Bone marrow (tissue), 2 donors: ENCODE measurements at regions not wholly inside any gene's neighbourhood (a gene's known extent, or its start where the extent isn't known, plus 50 kb on each side); places are given as distances from the start of the nearest gene placed in this dataset.

Experiments used
- DNase-seq, 2 donors: peaks; one replicate each; lab custom pipeline; 2025; lab: John Stamatoyannopoulos, UW

GRCh38 chr2:56444339-56444738 lies 260.5 kb downstream of the CCDC85A start:
- DNase-seq: no peak

- DNase-seq: no peak
These were observed 264.7 kb downstream of the CCDC85A start for GRCh38 chr2:56448403-56449001.

- DNase-seq: no peak
These were observed 265.2 kb downstream of the CCDC85A start for GRCh38 chr2:56449002-56449431.

- no peak for DNase-seq
These were observed 265.7 kb downstream of the CCDC85A start for GRCh38 chr2:56449449-56449860.

- DNase-seq: no peak
These were observed 266.3 kb downstream of the CCDC85A start for GRCh38 chr2:56450047-56450446.

- no peak for DNase-seq
These were observed 267.0 kb downstream of the CCDC85A start for GRCh38 chr2:56450772-56451171.

GRCh38 chr2:56455642-56456041 lies 271.9 kb downstream of the CCDC85A start:
- DNase-seq: no peak

GRCh38 chr2:56456791-56457190 lies 273.0 kb downstream of the CCDC85A start:
- DNase-seq: no peak

- DNase-seq: no peak
These were observed 276.7 kb downstream of the CCDC85A start for GRCh38 chr2:56460508-56460907.

- no peak for DNase-seq
These were observed 280.3 kb downstream of the CCDC85A start for GRCh38 chr2:56464066-56464465.

- DNase-seq: no peak
These were observed 280.8 kb downstream of the CCDC85A start for GRCh38 chr2:56464613-56465012.

- DNase-seq: no peak
These were observed 281.7 kb downstream of the CCDC85A start for GRCh38 chr2:56465491-56465890.

- no peak for DNase-seq
These were observed 289.7 kb downstream of the CCDC85A start for GRCh38 chr2:56473524-56473923.

GRCh38 chr2:56474412-56475158 lies 290.8 kb downstream of the CCDC85A start:
- no peak for DNase-seq

GRCh38 chr2:56475191-56475590 lies 291.4 kb downstream of the CCDC85A start:
- DNase-seq: no peak

GRCh38 chr2:56476509-56477071 lies 292.8 kb downstream of the CCDC85A start:
- DNase-seq: no peak

GRCh38 chr2:56478027-56478426 lies 294.2 kb downstream of the CCDC85A start:
- DNase-seq: no peak

GRCh38 chr2:56483081-56483480 lies 299.3 kb downstream of the CCDC85A start:
- DNase-seq: no peak

- DNase-seq: no peak
These were observed 301.1 kb downstream of the CCDC85A start for GRCh38 chr2:56484906-56485305.

- no peak for DNase-seq
These were observed 316.5 kb downstream of the CCDC85A start for GRCh38 chr2:56500317-56500716.

GRCh38 chr2:56502616-56503015 lies 318.8 kb downstream of the CCDC85A start:
- no peak for DNase-seq

- DNase-seq: no peak
These were observed 322.1 kb downstream of the CCDC85A start for GRCh38 chr2:56505885-56506284.

- DNase-seq: no peak
These were observed 324.9 kb downstream of the CCDC85A start for GRCh38 chr2:56508662-56509061.
